B cell (primary cell): ENCODE measurements at regions not wholly inside any gene's neighbourhood (a gene's known extent, or its start where the extent isn't known, plus 50 kb on each side); places are given as distances from the start of the nearest gene placed in this dataset.

Experiments
- CTCF ChIP-seq: fragments of 200-600 bp; IDR thresholded peaks from one replicate; pipeline ENCODE4 v1.8.0; 2022; ENCODE audit warnings: antibody characterized with exemption, mild to moderate bottlenecking
- EZH2 ChIP-seq: IDR thresholded peaks from 2 replicates; pipeline ENCODE4 v1.6.1; 2012; ENCODE audit warnings: borderline replicate concordance, low read depth, mild to moderate bottlenecking, moderate library complexity, low read length; ENCODE audit not compliant: insufficient read depth, poor library complexity, severe bottlenecking

- TF ChIP-seq CTCF (no peak), EZH2 (no peak)
Measured at GRCh38 chr12:28750946-28751685, 398.0 kb upstream of the FAR2 start.
